Colonic mucosa (tissue), 4 donors: ENCODE measurements at regions not wholly inside any gene's neighbourhood (a gene's known extent, or its start where the extent isn't known, plus 50 kb on each side); places are given as distances from the start of the nearest gene placed in this dataset.

ENCODE experiments used
- DNase-seq: peaks from one replicate; pipeline ENCODE4 v3.0.0-alpha.2; 2020
- H3K27ac ChIP-seq: fragments of 200-600 bp; one replicate; pipeline ENCODE4 v1.8.0; 2021
- H3K27me3 ChIP-seq: fragments of 200-600 bp; one replicate; pipeline ENCODE4 v1.8.0; 2021
- H3K36me3 ChIP-seq: fragments of 200-600 bp; one replicate; pipeline ENCODE4 v1.8.0; 2021
- H3K4me1 ChIP-seq: fragments of 200-600 bp; one replicate; pipeline ENCODE4 v1.8.0; 2021; ENCODE audit warnings: mild to moderate bottlenecking
- H3K4me3 ChIP-seq: fragments of 200-600 bp; one replicate; pipeline ENCODE4 v1.8.0; 2021
- H3K9ac ChIP-seq, 2 donors: one replicate each; pipeline ENCODE4 v1.7.0; 2013; ENCODE audit warnings: control low read depth in 2 of 2, low read depth in 2 of 2, low read length in 2 of 2
- H3K9me3 ChIP-seq: fragments of 200-600 bp; one replicate; pipeline ENCODE4 v1.8.0; 2021
- CTCF ChIP-seq: fragments of 200-600 bp; IDR thresholded peaks from one replicate; pipeline ENCODE4 v1.8.0; 2022; ENCODE audit warnings: antibody characterized with exemption, mild to moderate bottlenecking
- intact Hi-C: fragments of 100-400 bp; cut with DNase I; formaldehyde crosslinking; loops from one replicate; pipeline ENCODE4 v1.14.1; 2022
- donor health status: healthy.
- donor health status: DM: no; HTN: no; CAD: no.
- donor health status: DM: no; HTN: no; CAD: no.

- DNase-seq, result no peak
- Histone ChIP-seq H3K36me3 (no peaks in the 10 kb centered on the region), H3K4me1 (no peaks in the 10 kb centered on the region), H3K4me3 (no peak overlapping the region), H3K27me3 (no peaks in the 10 kb centered on the region), H3K9me3 (no peaks in the 10 kb centered on the region), H3K9ac (no peak overlapping the region), H3K27ac (no peak overlapping the region)
- no peak for TF ChIP-seq CTCF
- intact Hi-C loops, result no loop called here
These were observed 114.8 kb downstream of the METRNL start for GRCh38 chr17:83194186-83194561.

GRCh38 chr17:83194761-83195329, 115.4 kb downstream of the METRNL start:
- Histone ChIP-seq H3K27ac (no peak overlapping the region), H3K4me1 (no peaks in the 10 kb centered on the region), H3K36me3 (no peaks in the 10 kb centered on the region), H3K9ac (no peak overlapping the region), H3K9me3 (no peaks in the 10 kb centered on the region), H3K4me3 (no peak overlapping the region), H3K27me3 (no peaks in the 10 kb centered on the region)
- intact Hi-C loops, result no loop called here
- no peak for DNase-seq
- no peak for TF ChIP-seq CTCF

- TF ChIP-seq CTCF, result no peak
- no peak for DNase-seq
- no peak overlapping the region for H3K27ac ChIP-seq
These were observed 116.1 kb downstream of the METRNL start for GRCh38 chr17:83195330-83196023.

GRCh38 chr17:83196024-83196365, 116.6 kb downstream of the METRNL start:
- no peak for DNase-seq
- Histone ChIP-seq H3K9me3 (no peaks in the 10 kb centered on the region), H3K36me3 (no peaks in the 10 kb centered on the region), H3K4me1 (no peaks in the 10 kb centered on the region), H3K4me3 (no peak overlapping the region), H3K27ac (no peak overlapping the region), H3K9ac (no peak overlapping the region), H3K27me3 (no peaks in the 10 kb centered on the region)
- intact Hi-C loops, result no loop called here
- TF ChIP-seq CTCF, result no peak

More at GRCh38 chr17:83195330-83196023, 116.1 kb downstream of the METRNL start:
- Histone ChIP-seq H3K27me3 (no peaks in the 10 kb centered on the region), H3K9ac (no peak overlapping the region), H3K36me3 (no peaks in the 10 kb centered on the region), H3K9me3 (no peaks in the 10 kb centered on the region), H3K4me3 (no peak overlapping the region), H3K4me1 (no peaks in the 10 kb centered on the region)
- intact Hi-C loops, result no loop called here

- TF ChIP-seq CTCF, result no peak
- no peak overlapping the region for H3K27ac ChIP-seq
- no peaks in the 10 kb centered on the region for H3K4me1 ChIP-seq
- no peaks in the 10 kb centered on the region for H3K36me3 ChIP-seq
- DNase-seq, result no peak
- no peaks in the 10 kb centered on the region for H3K9me3 ChIP-seq
- H3K27me3 ChIP-seq, result no peaks in the 10 kb centered on the region
- H3K9ac ChIP-seq, result no peak overlapping the region
- no peak overlapping the region for H3K4me3 ChIP-seq
- intact Hi-C loops, result no loop called here
These were observed 117.0 kb downstream of the METRNL start for GRCh38 chr17:83196366-83196765.
